Spleen (tissue), 11 donors: ENCODE measurements at regions not wholly inside any gene's neighbourhood (a gene's known extent, or its start where the extent isn't known, plus 50 kb on each side); places are given as distances from the start of the nearest gene placed in this dataset.

Experiments
- DNase-seq: peaks from one replicate; pipeline ENCODE4 v3.0.0-alpha.2; 2020
- H3K27ac ChIP-seq, 8 donors: fragments of 200-600 bp; sonication (generic) in 7 of 8; 1 replicate in 4 of 8; 2 replicates in 4 of 8; pipeline versions ENCODE4 v1.5.0 to v1.8.0; 2016 to 2021; ENCODE audit warnings: inconsistent platforms in 4 of 8, mild to moderate bottlenecking in 4 of 8, moderate library complexity in 1 of 8
- H3K27me3 ChIP-seq, 7 donors: fragments of 200-600 bp; sonication (generic) in 6 of 7; replicated peaks in 1 of 7; 1 replicate in 4 of 7; 2 replicates in 3 of 7; pipeline versions ENCODE4 v1.5.0 to v1.8.0; 2016 to 2021; ENCODE audit warnings: inconsistent platforms in 3 of 7, mild to moderate bottlenecking in 1 of 7
- H3K36me3 ChIP-seq, 6 donors: fragments of 200-600 bp; sonication (generic) in 5 of 6; 1 replicate in 4 of 6; 2 replicates in 2 of 6; pipeline versions ENCODE4 v1.5.0 to v1.8.0; 2016 to 2021; ENCODE audit warnings: inconsistent platforms in 2 of 6
- H3K4me1 ChIP-seq, 6 donors: fragments of 200-600 bp; sonication (generic) in 5 of 6; 1 replicate in 3 of 6; 2 replicates in 3 of 6; pipeline versions ENCODE4 v1.5.0 to v1.8.0; 2016 to 2021; ENCODE audit warnings: inconsistent platforms in 3 of 6
- H3K4me3 ChIP-seq, 8 donors: fragments of 200-600 bp; sonication (generic) in 7 of 8; 1 replicate in 4 of 8; 2 replicates in 4 of 8; pipeline versions ENCODE4 v1.5.0 to v1.8.0; 2016 to 2021; ENCODE audit warnings: inconsistent platforms in 4 of 8, mild to moderate bottlenecking in 4 of 8, moderate library complexity in 2 of 8
- H3K9me3 ChIP-seq, 8 donors: fragments of 200-600 bp; sonication (generic) in 7 of 8; 1 replicate in 4 of 8; 2 replicates in 4 of 8; pipeline versions ENCODE4 v1.5.0 to v1.8.0; 2016 to 2021; ENCODE audit warnings: inconsistent platforms in 4 of 8
- CTCF ChIP-seq, 11 experiments: fragments of 200-600 bp in 7 of 11; fragments of 450-650 bp in 4 of 11; sonication (generic) in 4 of 11; IDR thresholded peaks in 8 of 11; conservative IDR thresholded peaks in 3 of 11; 1 replicate in 7 of 11; 2 replicates in 4 of 11; pipeline versions ENCODE4 v1.4.0 to v1.8.0; 2016 to 2021; ENCODE audit warnings: antibody characterized with exemption in 11 of 11, inconsistent platforms in 4 of 11, mild to moderate bottlenecking in 1 of 11
- POLR2A ChIP-seq, 3 donors: fragments of 450-650 bp; IDR thresholded peaks; one replicate each; pipeline ENCODE4 v1.5.1; 2017; ENCODE audit warnings: antibody characterized with exemption in 3 of 3, mild to moderate bottlenecking in 1 of 3
- POLR2AphosphoS5 ChIP-seq, 3 donors: sonication (generic); formaldehyde crosslinking; IDR thresholded peaks; one replicate each; pipeline ENCODE4 v1.5.1; 2017; ENCODE audit warnings: antibody characterized with exemption in 3 of 3
- WGBS, 5 donors: extraction: QIAGEN DNeasy Blood & Tissue Kit in 3 of 5; methylation state at CpG; one replicate each; pipeline versions ENCODE4 v1.1.5 to v1.1.7; 2013 to 2018; 5-methylcytosine and 5-hydroxymethylcytosine counted together
- intact Hi-C: fragments of 100-400 bp; cut with DNase I; formaldehyde crosslinking; loops from one replicate; pipeline ENCODE4 v1.15.0; 2023; ENCODE audit warnings: low total_unique reads
- donor health status: healthy with polysubstance abuse.
- donor health status: DM: no; HTN: no; CAD: no; lungs with moderate emphysema.
- donor health status: DM: no; HTN: no; CAD: no.
- donor health status: Bipolar disorder and iron deficiency.
- donor health status: healthy.
- donor health status: DM: no; HTN: no; CAD: no.
- donor health status: DM: yes; HTN: yes; CAD: no.

GRCh38 chrX:55326985-55327384, 62.3 kb upstream of the PAGE3 start:
- Histone ChIP-seq H3K27ac (peak overlapping the region in 6 of 8 donors; percentile 11 to 68 (median 50)), H3K9me3 (peaks cover 0 to 12% (median 0%) of the 10 kb centered on the region in 8 donors), H3K4me3 (no peak overlapping the region), H3K4me1 (no peaks in the 10 kb centered on the region), H3K36me3 (no peaks in the 10 kb centered on the region), H3K27me3 (peaks cover 0 to 15% (median 0%) of the 10 kb centered on the region in 7 donors)
- DNase-seq: no peak
- intact Hi-C loops: no loop called here
- 15 to 50% (median 34%) methylated on average over 5 of the region's 5 CpGs for WGBS, 5 donors
- TF ChIP-seq CTCF (IDR thresholded peaks at IDR 0.05 in 8 of 11, conservative IDR thresholded peaks at IDR 0.05 in 3 of 11): no peak
- TF ChIP-seq POLR2A (IDR thresholded peaks at IDR 0.05): no peak
- peak in 1 of 3 donors; percentile 76 for TF ChIP-seq POLR2AphosphoS5 (IDR thresholded peaks at IDR 0.05)

DNA sequence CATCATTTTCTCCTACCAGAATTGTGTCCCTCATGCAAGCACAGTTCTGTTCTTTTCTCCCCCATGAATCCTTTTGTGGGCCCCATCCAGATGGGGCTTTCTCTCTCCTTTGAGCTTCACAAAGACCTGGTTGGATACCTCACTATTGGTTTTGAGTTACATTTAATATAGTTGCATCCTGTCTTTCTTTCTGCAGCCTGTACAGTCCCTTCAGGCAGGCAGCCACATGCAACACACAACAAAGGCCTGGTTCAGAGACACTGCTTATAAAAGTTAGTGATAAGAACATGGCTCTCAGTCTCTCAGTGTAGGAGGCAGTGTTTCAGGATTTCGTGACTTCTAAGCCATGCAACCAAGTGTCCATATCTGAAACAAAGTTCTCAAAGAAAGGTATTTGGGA, 70.6 kb upstream of the PAGE3 start:
- no peak overlapping the region for H3K4me3 ChIP-seq
- no peak for TF ChIP-seq POLR2AphosphoS5 (IDR thresholded peaks at IDR 0.05)
- no peaks in the 10 kb centered on the region for H3K9me3 ChIP-seq
- WGBS, 5 donors: 29 to 79% (median 52%) methylated on average over 1 of the region's 1 CpG
- H3K27me3 ChIP-seq: peaks cover 0 to 6% (median 0%) of the 10 kb centered on the region in 7 donors
- H3K27ac ChIP-seq: no peak overlapping the region
- H3K36me3 ChIP-seq: no peaks in the 10 kb centered on the region
- intact Hi-C loops: no loop called here
- H3K4me1 ChIP-seq: no peaks in the 10 kb centered on the region
- no peak for DNase-seq

- intact Hi-C loops: no loop called here
- TF ChIP-seq CTCF (IDR thresholded peaks at IDR 0.05 in 8 of 11, conservative IDR thresholded peaks at IDR 0.05 in 3 of 11) (no peak), POLR2A (IDR thresholded peaks at IDR 0.05) (no peak)
- no peak overlapping the region for H3K27ac ChIP-seq
- no peaks in the 10 kb centered on the region for H3K36me3 ChIP-seq
- H3K9me3 ChIP-seq: no peaks in the 10 kb centered on the region
- no peaks in the 10 kb centered on the region for H3K4me1 ChIP-seq
- H3K27me3 ChIP-seq: peaks cover 0 to 6% (median 0%) of the 10 kb centered on the region in 7 donors
- no peak for DNase-seq
- H3K4me3 ChIP-seq: no peak overlapping the region
Measured at GRCh38 chrX:55336176-55336575, 71.5 kb upstream of the PAGE3 start.

- 67 to 83% (median 77%) methylated on average over 4 of the region's 4 CpGs for WGBS, 5 donors
- Histone ChIP-seq H3K4me1 (no peaks in the 10 kb centered on the region), H3K36me3 (no peaks in the 10 kb centered on the region), H3K9me3 (no peaks in the 10 kb centered on the region), H3K27me3 (peaks cover 0 to 23% (median 0%) of the 10 kb centered on the region in 7 donors), H3K4me3 (no peak overlapping the region), H3K27ac (no peak overlapping the region)
- DNase-seq: no peak
- intact Hi-C loops: no loop called here
- no peak for TF ChIP-seq POLR2A (IDR thresholded peaks at IDR 0.05)
- TF ChIP-seq POLR2AphosphoS5 (IDR thresholded peaks at IDR 0.05): no peak
- no peak for TF ChIP-seq CTCF (IDR thresholded peaks at IDR 0.05 in 8 of 11, conservative IDR thresholded peaks at IDR 0.05 in 3 of 11)
Measured at GRCh38 chrX:55340896-55341433, 76.2 kb upstream of the PAGE3 start.
